GM21360 (cell line): ENCODE measurements at regions not wholly inside any gene's neighbourhood (a gene's known extent, or its start where the extent isn't known, plus 50 kb on each side); places are given as distances from the start of the nearest gene placed in this dataset.
"Not testable (repeated sequence)": the region's sequence is repeated elsewhere in the genome, so short reads cannot be mapped to it uniquely, and the experiment has no call there.

Source experiments
- ATAC-seq: cut with Tn5 transposase; IDR thresholded peaks from one replicate; pipeline ENCODE4 v1.9.1; 2021; ENCODE audit warnings: mild to moderate bottlenecking, moderate library complexity; ENCODE audit not compliant: unreplicated experiment

- not testable (repeated sequence) for ATAC-seq
These were observed 796.9 kb upstream of the NCAM2 start for GRCh38 chr21:20201323-20201722.

- ATAC-seq = no peak
These were observed 790.9 kb upstream of the NCAM2 start for GRCh38 chr21:20207335-20207734.

DNA sequence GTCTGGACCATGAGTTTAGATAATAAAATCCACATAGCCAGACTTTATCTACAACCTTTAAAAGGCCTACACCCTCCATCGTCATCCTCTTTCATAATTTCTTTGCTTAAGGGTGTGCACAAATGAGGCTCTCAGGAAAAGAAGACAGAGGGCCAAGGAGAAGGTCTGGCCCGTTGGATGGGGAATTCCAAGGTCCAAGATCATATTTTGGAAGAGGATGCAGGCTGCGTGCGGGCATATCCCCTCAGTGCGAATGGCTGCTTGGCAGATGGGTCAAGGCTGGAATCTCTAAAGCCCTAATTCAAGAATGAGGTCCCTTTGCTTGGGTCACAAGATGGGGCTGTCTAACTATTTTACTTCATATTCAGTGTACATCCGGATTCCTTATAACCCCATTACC lies 782.2 kb upstream of the NCAM2 start:
- ATAC-seq = no peak

- no peak for ATAC-seq
These were observed 777.6 kb upstream of the NCAM2 start for GRCh38 chr21:20220586-20220985.

GRCh38 chr21:20221981-20222380 lies 776.2 kb upstream of the NCAM2 start:
- not testable (repeated sequence) for ATAC-seq

GRCh38 chr21:20236649-20237048 lies 761.6 kb upstream of the NCAM2 start:
- not testable (repeated sequence) for ATAC-seq

GRCh38 chr21:20249401-20249800 lies 748.8 kb upstream of the NCAM2 start:
- no peak for ATAC-seq

- ATAC-seq = no peak
These were observed 747.9 kb upstream of the NCAM2 start for GRCh38 chr21:20250337-20250736.

DNA sequence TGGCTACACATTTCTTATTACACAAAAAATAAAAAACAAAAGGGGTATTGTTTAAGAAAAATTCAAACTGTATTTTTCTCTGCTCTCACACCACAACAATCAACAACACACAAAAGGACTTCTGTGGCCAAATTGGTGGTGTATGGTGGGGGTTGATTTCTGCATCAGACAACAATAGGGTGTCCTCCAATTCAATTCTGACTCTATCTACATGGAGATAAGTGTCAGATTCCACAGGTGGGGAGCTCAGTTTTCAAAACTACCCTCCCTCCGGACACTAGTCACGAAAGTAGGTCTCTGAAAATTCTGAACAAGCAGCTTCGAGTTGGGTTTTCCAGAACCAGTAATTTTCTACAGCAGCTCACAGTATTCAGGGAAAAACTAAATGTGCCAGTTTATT lies 744.9 kb upstream of the NCAM2 start:
- ATAC-seq = no peak

DNA sequence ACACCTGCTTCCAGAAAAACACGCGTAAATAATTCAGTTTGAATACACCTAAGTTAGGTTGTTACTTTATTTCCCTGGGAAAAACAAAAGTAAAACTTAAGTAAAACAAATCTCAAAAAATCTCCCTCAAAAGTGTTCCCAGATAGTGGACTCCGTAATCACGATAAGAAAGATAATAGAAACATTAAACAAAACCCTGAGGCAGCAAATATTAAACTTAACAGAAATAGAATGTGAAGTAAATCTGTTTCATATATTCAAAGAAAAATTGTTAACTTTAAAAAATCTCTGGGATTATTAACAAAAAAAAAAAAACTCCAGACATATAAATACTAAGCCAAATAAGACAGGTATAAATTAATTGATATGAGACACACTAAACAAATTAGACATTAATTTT lies 743.2 kb upstream of the NCAM2 start:
- no peak for ATAC-seq

DNA sequence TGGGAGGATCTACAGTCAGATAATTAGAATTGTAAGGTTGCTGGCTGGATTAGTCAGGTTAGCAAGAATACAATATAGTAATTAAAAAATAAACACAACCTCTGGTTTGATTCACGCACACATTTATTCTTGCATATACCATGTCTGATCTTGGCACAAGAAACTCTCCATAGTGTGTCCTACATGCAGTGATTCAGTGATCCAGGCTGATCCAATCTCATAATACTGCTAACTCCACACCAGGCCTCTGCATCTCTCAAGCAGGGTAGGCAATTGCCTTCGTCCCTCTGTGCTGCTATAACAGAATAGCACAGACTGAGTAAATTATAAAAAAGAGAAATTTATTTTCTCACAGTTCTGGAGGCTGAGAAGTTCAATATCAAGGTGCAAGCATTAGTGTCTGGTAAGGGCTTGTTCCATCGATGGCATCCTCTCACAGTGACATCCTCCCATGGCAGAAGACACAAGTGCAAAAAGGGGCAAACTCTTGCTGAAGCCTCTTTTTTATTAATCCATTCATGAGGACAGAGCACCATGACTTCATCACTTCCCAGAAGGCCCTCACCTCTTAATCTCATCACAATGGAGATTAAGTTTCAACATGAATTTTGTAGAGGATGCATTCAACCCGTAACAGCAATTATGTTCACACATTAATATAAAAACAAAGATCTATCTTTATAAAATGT lies 741.0 kb upstream of the NCAM2 start:
- ATAC-seq = no peak

DNA sequence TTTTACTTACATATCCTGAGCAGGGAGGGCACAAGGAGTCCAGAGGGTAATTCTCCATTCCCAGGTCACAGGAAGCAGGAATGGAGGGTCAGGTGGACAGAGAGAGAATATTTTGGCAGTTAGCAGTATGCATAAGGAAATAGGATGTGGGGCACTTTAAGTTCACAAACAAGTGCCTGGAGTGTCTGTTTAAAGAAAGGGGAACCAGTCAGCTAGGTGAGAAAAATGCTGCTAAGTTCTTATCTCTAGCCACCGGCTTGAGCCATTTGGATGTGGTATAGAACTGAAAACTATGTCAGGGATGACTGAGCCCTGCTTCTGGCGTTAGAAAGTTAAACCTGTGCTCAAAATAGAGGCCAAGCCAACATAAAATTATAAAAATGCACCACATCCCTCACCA lies 739.7 kb upstream of the NCAM2 start:
- no peak for ATAC-seq

GRCh38 chr21:20259031-20259867 lies 739.0 kb upstream of the NCAM2 start:
- ATAC-seq = no peak

DNA sequence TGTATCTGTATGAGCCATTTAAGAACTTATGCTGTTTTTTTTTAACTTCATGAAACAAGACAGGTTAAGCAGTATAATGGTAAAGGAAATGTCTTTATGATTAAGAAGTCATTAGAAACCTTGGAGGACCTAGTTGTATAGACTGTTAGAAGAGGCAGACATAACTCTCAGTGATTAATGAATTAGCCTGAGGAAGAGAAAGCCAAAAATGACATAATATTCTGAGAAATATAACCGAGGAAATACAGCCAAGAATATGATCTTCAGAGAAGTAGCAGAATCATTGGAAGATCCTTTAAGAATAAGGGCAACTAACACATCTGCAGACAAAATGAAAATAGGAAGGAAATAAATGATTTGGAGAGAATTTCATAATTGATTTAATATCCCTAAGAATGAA lies 738.1 kb upstream of the NCAM2 start:
- no peak for ATAC-seq

GRCh38 chr21:20261364-20261763 lies 736.8 kb upstream of the NCAM2 start:
- ATAC-seq = no peak

- no peak for ATAC-seq
These were observed 732.3 kb upstream of the NCAM2 start for GRCh38 chr21:20265707-20266440.

GRCh38 chr21:20266441-20266710 lies 731.8 kb upstream of the NCAM2 start:
- no peak for ATAC-seq

DNA sequence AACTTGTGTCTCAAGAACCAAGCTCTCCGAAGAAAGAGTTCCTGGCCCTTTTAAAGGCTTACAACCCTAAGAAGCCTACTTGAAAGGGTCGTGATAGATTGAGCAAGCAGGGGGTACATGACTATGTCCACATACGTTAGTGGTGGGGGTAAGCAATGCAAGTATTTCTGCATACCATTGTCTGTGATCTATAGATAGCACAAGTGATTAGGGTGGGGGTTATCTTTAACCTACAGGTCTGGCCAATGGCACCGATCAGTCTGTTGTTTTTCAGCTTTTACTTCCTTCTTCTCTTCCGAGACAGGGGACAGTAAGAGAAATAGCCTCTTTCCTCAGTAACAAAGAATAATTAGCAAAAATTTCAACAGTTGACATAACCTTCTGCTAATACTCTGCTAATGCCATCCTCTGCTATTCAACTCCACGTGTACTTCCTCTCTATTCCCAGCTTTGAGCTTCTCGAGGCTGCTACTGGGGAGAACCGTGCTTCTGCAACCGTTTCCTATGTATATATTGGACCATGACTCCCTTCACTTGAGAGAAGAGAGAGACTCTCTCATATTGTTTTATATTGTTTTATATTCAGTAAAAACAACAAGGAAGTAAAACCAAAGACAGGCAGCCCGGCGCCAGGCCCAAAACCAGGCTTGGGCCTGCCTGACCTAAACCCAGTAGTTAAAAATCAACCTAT lies 727.7 kb upstream of the NCAM2 start:
- no peak for ATAC-seq

DNA sequence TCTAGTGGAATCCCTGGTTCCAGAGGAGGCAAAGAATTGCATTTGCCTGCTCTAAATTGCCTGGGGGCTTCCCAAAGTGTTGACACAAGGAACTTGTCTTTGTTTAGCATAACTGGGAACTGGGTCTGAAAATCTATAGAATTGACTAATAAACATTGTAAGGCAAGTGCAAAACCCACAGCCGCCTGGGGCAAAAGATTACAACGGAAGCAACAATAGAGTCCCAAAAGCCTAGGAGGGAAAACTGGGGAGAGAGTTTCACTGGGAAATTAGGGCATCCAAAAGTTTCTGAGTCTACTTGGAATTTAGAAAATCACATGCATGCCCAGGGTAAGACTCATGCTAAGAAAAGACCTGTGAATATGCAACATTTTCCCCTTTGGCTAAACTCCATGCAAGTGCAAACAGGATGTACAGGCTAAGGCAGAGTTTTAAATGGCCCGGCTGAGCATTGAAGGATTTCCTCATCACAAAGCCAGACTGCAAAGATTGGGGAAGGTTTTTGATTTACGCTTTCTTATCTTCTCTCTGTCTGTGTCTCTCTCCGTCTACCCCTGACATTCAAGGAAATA lies 725.3 kb upstream of the NCAM2 start:
- ATAC-seq = no peak

DNA sequence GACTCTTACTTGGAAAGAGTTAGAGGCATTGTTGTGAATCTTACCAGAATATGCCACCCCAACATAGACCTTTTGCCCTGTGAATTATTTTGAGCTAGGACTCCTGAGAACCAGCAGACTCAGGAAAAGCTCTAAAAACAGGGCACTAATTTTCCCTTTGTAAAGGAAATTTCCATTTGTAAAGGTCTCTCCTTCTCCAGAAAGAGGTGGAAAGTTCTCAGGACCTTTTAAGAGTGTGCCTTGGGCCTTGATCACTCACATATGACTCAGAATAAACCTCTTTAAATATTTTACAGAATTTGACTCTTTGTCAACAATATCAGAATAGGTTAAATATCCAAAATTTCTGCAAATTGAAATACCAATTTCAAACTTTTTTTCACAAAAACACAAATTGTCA lies 721.8 kb upstream of the NCAM2 start:
- ATAC-seq = no peak

DNA sequence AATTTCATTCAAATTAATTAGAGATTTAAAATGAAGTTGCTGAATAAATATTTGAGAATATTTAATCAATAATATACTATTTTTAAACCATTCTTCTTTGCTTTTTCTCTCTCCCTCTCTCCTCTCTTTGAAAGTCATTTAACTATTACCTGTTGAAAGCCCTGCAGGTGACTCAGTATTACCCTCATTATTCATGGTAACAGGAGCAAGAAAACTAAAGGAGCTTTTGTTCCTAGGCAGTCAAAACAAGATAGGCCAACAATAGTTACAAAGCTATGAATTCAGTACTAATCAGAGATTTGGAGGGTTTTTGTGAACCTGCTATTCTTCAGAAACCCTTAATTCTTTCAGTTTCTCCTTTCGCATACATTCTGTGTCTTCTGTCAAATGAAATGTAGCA lies 721.3 kb upstream of the NCAM2 start:
- ATAC-seq = no peak
